Epithelial cell of esophagus (primary cell): ENCODE measurements at regions not wholly inside any gene's neighbourhood (a gene's known extent, or its start where the extent isn't known, plus 50 kb on each side); places are given as distances from the start of the nearest gene placed in this dataset.

Source experiments
- DNase-seq: peaks from one replicate; pipeline ENCODE4 v3.0.0; 2010; ENCODE audit warnings: low read depth
- H3K4me3 ChIP-seq: 2 replicates; pipeline ENCODE4 v1.5.1; 2011; ENCODE audit warnings: mild to moderate bottlenecking, low read length, control low read depth
- CTCF ChIP-seq: IDR thresholded peaks from 2 replicates; pipeline ENCODE4 v1.5.1; 2011; ENCODE audit warnings: low read depth, mild to moderate bottlenecking, low read length, control low read depth, inconsistent platforms; ENCODE audit not compliant: insufficient read depth; ENCODE audit errors: missing control alignments

GRCh38 chr3:117005274-117005673 lies 295.7 kb downstream of the TUSC7 start:
- no peak for TF ChIP-seq CTCF
- no peak for DNase-seq
- no peak overlapping the region for H3K4me3 ChIP-seq

- no peak for DNase-seq
- no peak for TF ChIP-seq CTCF
- H3K4me3 ChIP-seq, result no peak overlapping the region
Measured at GRCh38 chr3:117005911-117006522, 296.4 kb downstream of the TUSC7 start.

GRCh38 chr3:117010318-117010717 lies 300.7 kb downstream of the TUSC7 start:
- H3K4me3 ChIP-seq, result no peak overlapping the region

GRCh38 chr3:117011687-117012250 lies 302.2 kb downstream of the TUSC7 start:
- no peak for DNase-seq
- no peak for TF ChIP-seq CTCF
- no peak overlapping the region for H3K4me3 ChIP-seq

More at GRCh38 chr3:117010318-117010717, 300.7 kb downstream of the TUSC7 start:
- no peak for TF ChIP-seq CTCF
- no peak for DNase-seq

GRCh38 chr3:117016378-117016777 lies 306.8 kb downstream of the TUSC7 start:
- DNase-seq, result no peak
- H3K4me3 ChIP-seq, result no peak overlapping the region
- TF ChIP-seq CTCF, result no peak

GRCh38 chr3:117017135-117017894 lies 307.7 kb downstream of the TUSC7 start:
- no peak for DNase-seq
- no peak for TF ChIP-seq CTCF
- H3K4me3 ChIP-seq, result no peak overlapping the region
